ENCODE measurements at regions not wholly inside any gene's neighbourhood (a gene's known extent, or its start where the extent isn't known, plus 50 kb on each side); places are given as distances from the start of the nearest gene placed in this dataset.

GRCh38 chr10:35912615-35913569 is 270.8 kb upstream of the FZD8 start:
- DNase-seq: no peak

- DNase-seq: no peak
Measured at GRCh38 chr10:35911954-35912353, 269.9 kb upstream of the FZD8 start.

- no peak for DNase-seq
Measured at GRCh38 chr10:35911233-35911632, 269.1 kb upstream of the FZD8 start.

GRCh38 chr10:35910234-35910633 is 268.1 kb upstream of the FZD8 start:
- no peak for DNase-seq

GRCh38 chr10:35909121-35909720 is 267.1 kb upstream of the FZD8 start:
- no peak for DNase-seq

- no peak for DNase-seq
Measured at GRCh38 chr10:35908451-35908850, 266.4 kb upstream of the FZD8 start.

GRCh38 chr10:35907548-35907947 is 265.5 kb upstream of the FZD8 start:
- DNase-seq: no peak

GRCh38 chr10:35906155-35906554 is 264.1 kb upstream of the FZD8 start:
- no peak for DNase-seq

- DNase-seq: no peak
Measured at GRCh38 chr10:35903021-35903420, 260.9 kb upstream of the FZD8 start.

- no peak for DNase-seq
Measured at GRCh38 chr10:35898716-35899440, 256.8 kb upstream of the FZD8 start.

- no peak for DNase-seq
Measured at GRCh38 chr10:35896001-35896400, 253.9 kb upstream of the FZD8 start.

- no peak for DNase-seq
Measured at GRCh38 chr10:35895331-35895730, 253.2 kb upstream of the FZD8 start.

- no peak for DNase-seq
Measured at GRCh38 chr10:35892526-35892925, 250.4 kb upstream of the FZD8 start.

GRCh38 chr10:35890676-35891495 is 248.8 kb upstream of the FZD8 start:
- no peak for DNase-seq

GRCh38 chr10:35889971-35890675 is 248.0 kb upstream of the FZD8 start:
- DNase-seq: no peak

- DNase-seq: no peak
Measured at GRCh38 chr10:35889226-35889625, 247.1 kb upstream of the FZD8 start.

- DNase-seq: no peak
Measured at GRCh38 chr10:35888400-35888799, 246.3 kb upstream of the FZD8 start.

GRCh38 chr10:35887685-35888084 is 245.6 kb upstream of the FZD8 start:
- no peak for DNase-seq

GRCh38 chr10:35885076-35885475 is 243.0 kb upstream of the FZD8 start:
- no peak for DNase-seq

- DNase-seq: no peak
Measured at GRCh38 chr10:35884657-35885071, 242.6 kb upstream of the FZD8 start.

- no peak for DNase-seq
Measured at GRCh38 chr10:35882422-35883150, 240.5 kb upstream of the FZD8 start.
